A549 (cell line): ENCODE measurements at regions not wholly inside any gene's neighbourhood (a gene's known extent, or its start where the extent isn't known, plus 50 kb on each side); places are given as distances from the start of the nearest gene placed in this dataset.

Source experiments
- ATAC-seq, 2 experiments: fragments of 200-7000 bp in 1 of 2; fragments of >200 bp in 1 of 2; cut with Nextera tagmentation in 1 of 2; cut with Tn5 transposase in 1 of 2; 3 replicates each; pipeline versions ENCODE4 v1.8.0 to v1.9.1; 2018 to 2020; ENCODE audit warnings: mild to moderate bottlenecking in 1 of 2, moderate library complexity in 1 of 2
- CTCF ChIA-PET: fragments of 300-600 bp; sonication (Branson Sonifier 250); formaldehyde crosslinking; extraction: SDS; loops from one replicate; lab custom pipeline; 2021; ENCODE audit warnings: antibody characterized with exemption, inconsistent platforms; lab: Yijun Ruan, JAX
- POLR2A ChIA-PET: fragments of 350-600 bp; formaldehyde crosslinking; extraction: SDS; loops from one replicate; lab custom pipeline; 2021; ENCODE audit warnings: antibody characterized with exemption, inconsistent platforms; lab: Yijun Ruan, JAX
- DNase-seq, 2 experiments: peaks; one replicate each; pipeline versions ENCODE4 v3.0.0 to v3.0.0-alpha.2; 2011 to 2016; ENCODE audit warnings: low read depth in 1 of 2, low spot score in 1 of 2
- FAIRE-seq: peaks from 2 replicates; lab custom pipeline; 2011; peaks lifted over from hg19 to GRCh38; lab: Jason Lieb, UNC
- H3K27ac ChIP-seq, 2 experiments: fragments of >200 bp; sonication (Bioruptor Twin); formaldehyde crosslinking; 3 replicates each; pipeline ENCODE4 v1.5.1; 2016 to 2017
- H3K4me1 ChIP-seq: fragments of >200 bp; sonication (Bioruptor Twin); formaldehyde crosslinking; 3 replicates; pipeline ENCODE4 v1.6.1; 2016
- H3K4me2 ChIP-seq: fragments of >200 bp; sonication (Bioruptor Twin); formaldehyde crosslinking; 3 replicates; pipeline ENCODE4 v1.6.1; 2016
- H3K4me3 ChIP-seq: fragments of >200 bp; sonication (Bioruptor Twin); formaldehyde crosslinking; 3 replicates; pipeline ENCODE4 v1.5.1; 2016
- H3K9me3 ChIP-seq: fragments of >200 bp; sonication (Bioruptor Twin); formaldehyde crosslinking; 3 replicates; pipeline ENCODE4 v1.6.1; 2016
- CBX2 ChIP-seq: fragments of 200-600 bp; sonication (generic); IDR thresholded peaks from 2 replicates; pipeline ENCODE4 v1.6.1; 2016; ENCODE audit warnings: low read depth, mild to moderate bottlenecking, borderline replicate concordance
- CBX8 ChIP-seq: fragments of 200-600 bp; sonication (generic); IDR thresholded peaks from 2 replicates; pipeline ENCODE4 v1.6.1; 2016
- CHD4 ChIP-seq: fragments of 200-600 bp; sonication (generic); IDR thresholded peaks from 2 replicates; pipeline ENCODE4 v1.6.1; 2016; ENCODE audit warnings: antibody characterized with exemption, mild to moderate bottlenecking, borderline replicate concordance
- EHMT2 ChIP-seq: fragments of 200-600 bp; sonication (generic); IDR thresholded peaks from 2 replicates; pipeline ENCODE4 v1.6.1; 2016; ENCODE audit warnings: antibody characterized with exemption, low read depth, mild to moderate bottlenecking, moderate library complexity
- FOXS1 ChIP-seq: fragments of 250-450 bp; sonication (Bioruptor Pico); IDR thresholded peaks from 2 replicates; pipeline ENCODE4 v1.5.0; 2020; ENCODE audit warnings: mild to moderate bottlenecking, moderate library complexity
- GATA3 ChIP-seq: IDR thresholded peaks from 2 replicates; pipeline ENCODE4 v1.6.1; 2012; ENCODE audit warnings: borderline replicate concordance
- HOXB13 ChIP-seq: fragments of 250-450 bp; sonication (Bioruptor Pico); IDR thresholded peaks from 2 replicates; pipeline ENCODE4 v1.5.0; 2020; ENCODE audit warnings: low read depth, mild to moderate bottlenecking, moderate library complexity
- HOXB5 ChIP-seq: fragments of 250-450 bp; sonication (Bioruptor Pico); IDR thresholded peaks from 2 replicates; pipeline ENCODE4 v1.5.0; 2020; ENCODE audit warnings: mild to moderate bottlenecking, moderate library complexity
- JUN ChIP-seq, 2 experiments: fragments of >200 bp; sonication (Bioruptor Twin); formaldehyde crosslinking; IDR thresholded peaks; 2 replicates in 1 of 2; 3 replicates in 1 of 2; pipeline ENCODE4 v1.6.1; 2016 to 2017
- JUNB ChIP-seq: fragments of >200 bp; sonication (Bioruptor Twin); formaldehyde crosslinking; IDR thresholded peaks from 2 replicates; pipeline ENCODE4 v1.6.1; 2016
- MAZ ChIP-seq: fragments of 150-350 bp; IDR thresholded peaks from 2 replicates; pipeline ENCODE4 v1.6.1; 2014; ENCODE audit warnings: antibody characterized with exemption, low read depth, low read length, borderline replicate concordance
- NFE2L2 ChIP-seq: fragments of 150-350 bp; conservative IDR thresholded peaks from 2 replicates; pipeline ENCODE4 v1.6.1; 2014; ENCODE audit warnings: low read length
- POLR2A ChIP-seq: IDR thresholded peaks from 2 replicates; pipeline ENCODE4 v1.6.1; 2012; ENCODE audit warnings: mild to moderate bottlenecking, low read length
- RAD21 ChIP-seq, 2 experiments: fragments of >200 bp in 1 of 2; sonication (Bioruptor Twin) in 1 of 2; formaldehyde crosslinking in 1 of 2; IDR thresholded peaks in 1 of 2; conservative IDR thresholded peaks in 1 of 2; 2 replicates in 1 of 2; 3 replicates in 1 of 2; pipeline ENCODE4 v1.6.1; 2012 to 2018; ENCODE audit warnings: inconsistent platforms in 1 of 2
- SMC3 ChIP-seq: fragments of >200 bp; sonication (Bioruptor Twin); formaldehyde crosslinking; IDR thresholded peaks from 3 replicates; pipeline ENCODE4 v1.6.1; 2018; ENCODE audit warnings: inconsistent platforms
- TFCP2L1 ChIP-seq: fragments of 250-450 bp; sonication (Bioruptor Pico); IDR thresholded peaks from 2 replicates; pipeline ENCODE4 v1.5.0; 2021; ENCODE audit warnings: mild to moderate bottlenecking
- ZSCAN20 ChIP-seq: fragments of 250-450 bp; sonication (Bioruptor Pico); IDR thresholded peaks from 2 replicates; pipeline ENCODE4 v1.8.0; 2022; ENCODE audit warnings: mild to moderate bottlenecking, moderate library complexity
- WGBS: methylation state at CpG from one replicate; pipeline ENCODE4 v1.1.6; 2017; ENCODE audit errors: missing lambda C conversion rate; 5-methylcytosine and 5-hydroxymethylcytosine counted together
- TF ChIP-seq, protein P1 (sequence below): IDR thresholded peaks from 2 replicates; pipeline ENCODE4 v1.6.1; 2012; ENCODE audit warnings: low read depth, borderline replicate concordance
- TF ChIP-seq, protein P2 (sequence below): fragments of 150-350 bp; IDR thresholded peaks from 2 replicates; pipeline ENCODE4 v1.6.1; 2014; ENCODE audit warnings: low read depth, mild to moderate bottlenecking, low read length
- TF ChIP-seq, protein P3 (sequence below): fragments of >200 bp; sonication (Bioruptor Twin); formaldehyde crosslinking; IDR thresholded peaks from 2 replicates; pipeline ENCODE4 v1.6.1; 2016
- TF ChIP-seq, protein P4 (sequence below): fragments of >200 bp; sonication (Bioruptor Twin); formaldehyde crosslinking; IDR thresholded peaks from 3 replicates; pipeline ENCODE4 v1.5.1; 2016

DNA sequence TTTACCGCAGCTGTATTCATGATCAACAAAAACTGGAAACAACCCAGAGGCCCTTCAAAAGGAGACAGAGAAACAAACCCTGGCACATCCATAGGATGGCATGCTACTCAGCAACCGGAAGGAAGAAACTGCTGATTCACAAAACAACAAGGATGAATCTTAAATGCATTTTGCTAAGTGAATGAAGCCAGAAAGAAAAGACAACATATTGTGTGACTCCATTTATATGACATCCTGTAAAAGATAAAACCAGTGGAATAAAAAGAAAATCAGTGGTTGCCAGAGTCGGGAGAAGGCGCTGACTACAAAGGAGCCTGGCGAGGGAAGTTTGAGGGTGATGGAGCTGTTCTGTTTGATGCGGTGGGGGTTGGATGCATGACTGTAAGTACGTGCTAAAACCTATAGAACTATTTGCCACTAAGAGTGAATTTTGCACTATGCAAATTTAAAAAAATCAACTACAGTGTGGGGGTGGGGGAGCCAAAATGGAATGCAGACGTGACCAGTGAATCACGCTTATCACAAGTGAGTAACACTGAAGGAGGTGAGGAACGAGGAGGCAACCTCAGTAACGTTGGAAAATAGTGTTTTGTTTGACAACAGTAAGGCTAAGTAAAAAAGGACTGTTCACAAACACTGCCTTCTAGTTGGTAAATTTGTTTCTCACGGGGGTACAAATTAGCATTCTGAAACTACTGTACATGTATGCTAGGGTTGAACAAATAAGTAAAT, 108.9 kb downstream of the INHBB start:
- POLR2A ChIA-PET, result no interaction called here
- H3K4me2 ChIP-seq, result no peak overlapping the region
- no peak for FAIRE-seq

DNA sequence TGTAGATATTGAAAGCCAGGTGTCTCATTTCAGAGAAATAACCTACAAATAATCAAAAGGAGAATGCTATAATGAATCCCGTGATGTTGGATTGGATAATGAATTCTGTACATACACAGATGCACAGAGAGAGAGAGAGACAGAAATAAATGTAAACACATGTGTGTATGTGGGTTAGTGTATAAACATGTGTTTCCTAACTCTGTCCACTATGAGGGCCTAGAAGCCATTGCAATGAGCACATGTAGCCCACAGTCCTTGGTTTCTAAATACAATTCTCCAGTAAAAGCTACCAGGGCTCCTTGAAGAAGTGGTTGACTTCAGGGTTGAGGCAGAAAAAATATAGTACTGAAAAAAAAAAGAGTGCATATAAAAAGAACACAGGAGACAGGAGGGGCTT, 109.5 kb downstream of the INHBB start:
- FAIRE-seq, result no peak
- TF ChIP-seq POLR2A, result no peak
- no peak for TF ChIP-seq HOXB13 (CRISPR knock-in tag)
- TF ChIP-seq, protein P1, sequence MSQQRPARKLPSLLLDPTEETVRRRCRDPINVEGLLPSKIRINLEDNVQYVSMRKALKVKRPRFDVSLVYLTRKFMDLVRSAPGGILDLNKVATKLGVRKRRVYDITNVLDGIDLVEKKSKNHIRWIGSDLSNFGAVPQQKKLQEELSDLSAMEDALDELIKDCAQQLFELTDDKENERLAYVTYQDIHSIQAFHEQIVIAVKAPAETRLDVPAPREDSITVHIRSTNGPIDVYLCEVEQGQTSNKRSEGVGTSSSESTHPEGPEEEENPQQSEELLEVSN, result no peak
- TF ChIP-seq, protein P2, sequence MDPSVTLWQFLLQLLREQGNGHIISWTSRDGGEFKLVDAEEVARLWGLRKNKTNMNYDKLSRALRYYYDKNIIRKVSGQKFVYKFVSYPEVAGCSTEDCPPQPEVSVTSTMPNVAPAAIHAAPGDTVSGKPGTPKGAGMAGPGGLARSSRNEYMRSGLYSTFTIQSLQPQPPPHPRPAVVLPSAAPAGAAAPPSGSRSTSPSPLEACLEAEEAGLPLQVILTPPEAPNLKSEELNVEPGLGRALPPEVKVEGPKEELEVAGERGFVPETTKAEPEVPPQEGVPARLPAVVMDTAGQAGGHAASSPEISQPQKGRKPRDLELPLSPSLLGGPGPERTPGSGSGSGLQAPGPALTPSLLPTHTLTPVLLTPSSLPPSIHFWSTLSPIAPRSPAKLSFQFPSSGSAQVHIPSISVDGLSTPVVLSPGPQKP, result no peak
- TF ChIP-seq TFCP2L1 (CRISPR knock-in tag), result no peak
- no peak for TF ChIP-seq MAZ
- TF ChIP-seq, protein P3, sequence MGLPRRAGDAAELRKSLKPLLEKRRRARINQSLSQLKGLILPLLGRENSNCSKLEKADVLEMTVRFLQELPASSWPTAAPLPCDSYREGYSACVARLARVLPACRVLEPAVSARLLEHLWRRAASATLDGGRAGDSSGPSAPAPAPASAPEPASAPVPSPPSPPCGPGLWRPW, result no peak
- no peak for TF ChIP-seq GATA3
- ATAC-seq, result no peak
- CTCF ChIA-PET, result no interaction called here
- no peak for DNase-seq
- Histone ChIP-seq H3K4me2 (no peak overlapping the region), H3K4me1 (peaks cover 14% of the 10 kb centered on the region; the same call in 2 of the 3 replicates), H3K27ac (no peak overlapping the region), H3K4me3 (no peak overlapping the region), H3K9me3 (peaks cover 5% of the 10 kb centered on the region; the same call in 2 of the 3 replicates)
- POLR2A ChIA-PET, result no interaction called here
- WGBS, result 89% methylated on average over 1 of the region's 1 CpG

More for the DNA sequence above, 108.9 kb downstream of the INHBB start:
- H3K27ac ChIP-seq, result no peak overlapping the region
- CTCF ChIA-PET, result interaction anchor here (0.8 kb wide), 1 partner anchor 51 kb away, joined by 3 read pairs; no protein-coding TSS in a partner anchor
- no peak overlapping the region for H3K4me3 ChIP-seq
- peaks cover 5% of the 10 kb centered on the region; the same call in 2 of the 3 replicates for H3K9me3 ChIP-seq
- ATAC-seq (no peak), DNase-seq (no peak)
- peaks cover 14% of the 10 kb centered on the region; the same call in 2 of the 3 replicates for H3K4me1 ChIP-seq
- WGBS, result 82% methylated on average over 12 of the region's 12 CpGs
- TF ChIP-seq NFE2L2 (no peak), FOXS1 (CRISPR knock-in tag) (no peak), CBX2 (no peak), CBX8 (no peak), ZSCAN20 (no peak), EHMT2 (no peak), JUNB (no peak)
- TF ChIP-seq, all 56 proteins: peak for 0

DNA sequence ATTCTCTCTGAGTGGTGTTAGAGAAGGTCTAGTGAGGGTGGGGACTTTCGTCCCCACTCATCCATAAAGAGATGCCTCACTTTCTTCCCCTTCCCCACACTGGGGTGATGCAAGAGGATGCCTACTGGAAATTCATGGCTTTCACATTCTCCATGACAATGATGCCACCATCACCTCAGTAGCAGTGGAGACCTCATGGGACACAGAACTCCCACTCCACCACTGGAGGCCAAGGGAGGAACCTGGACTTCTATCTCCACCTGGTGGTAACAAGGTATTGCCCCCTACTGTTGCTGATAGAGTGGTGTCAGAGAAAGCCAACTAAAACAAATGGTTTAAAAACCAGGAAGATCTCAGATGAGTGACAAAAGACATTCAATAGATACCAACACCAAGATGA, 110.9 kb downstream of the INHBB start:
- Histone ChIP-seq H3K4me1 (peaks cover 14% of the 10 kb centered on the region; the same call in 2 of the 3 replicates), H3K9me3 (peaks cover 5% of the 10 kb centered on the region; the same call in 2 of the 3 replicates), H3K4me2 (no peak overlapping the region), H3K4me3 (no peak overlapping the region)
- ATAC-seq (peak in 1 of 2 experiments; percentile 72; a peak in 2 of 6 replicates), DNase-seq (peak in 1 of 2 experiments; percentile 29), FAIRE-seq (no peak)
- 67% methylated on average over 1 of the region's 1 CpG for WGBS
- CTCF ChIA-PET, result interaction anchor here (1.2 kb wide), 2 partner anchors 10 to 20 kb away, joined by 3 read pairs; no protein-coding TSS in a partner anchor
- no peak for TF ChIP-seq CHD4
- TF ChIP-seq JUN (IDR thresholded peaks at IDR 0.05), result no peak
- TF ChIP-seq, protein P4, sequence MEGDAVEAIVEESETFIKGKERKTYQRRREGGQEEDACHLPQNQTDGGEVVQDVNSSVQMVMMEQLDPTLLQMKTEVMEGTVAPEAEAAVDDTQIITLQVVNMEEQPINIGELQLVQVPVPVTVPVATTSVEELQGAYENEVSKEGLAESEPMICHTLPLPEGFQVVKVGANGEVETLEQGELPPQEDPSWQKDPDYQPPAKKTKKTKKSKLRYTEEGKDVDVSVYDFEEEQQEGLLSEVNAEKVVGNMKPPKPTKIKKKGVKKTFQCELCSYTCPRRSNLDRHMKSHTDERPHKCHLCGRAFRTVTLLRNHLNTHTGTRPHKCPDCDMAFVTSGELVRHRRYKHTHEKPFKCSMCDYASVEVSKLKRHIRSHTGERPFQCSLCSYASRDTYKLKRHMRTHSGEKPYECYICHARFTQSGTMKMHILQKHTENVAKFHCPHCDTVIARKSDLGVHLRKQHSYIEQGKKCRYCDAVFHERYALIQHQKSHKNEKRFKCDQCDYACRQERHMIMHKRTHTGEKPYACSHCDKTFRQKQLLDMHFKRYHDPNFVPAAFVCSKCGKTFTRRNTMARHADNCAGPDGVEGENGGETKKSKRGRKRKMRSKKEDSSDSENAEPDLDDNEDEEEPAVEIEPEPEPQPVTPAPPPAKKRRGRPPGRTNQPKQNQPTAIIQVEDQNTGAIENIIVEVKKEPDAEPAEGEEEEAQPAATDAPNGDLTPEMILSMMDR, result peak; percentile 20; the same call in 1 of the 3 replicates
- TF ChIP-seq SMC3, result peak; percentile 40
- TF ChIP-seq RAD21 (conservative IDR thresholded peaks at IDR 0.05 in 1 of 2, IDR thresholded peaks at IDR 0.05 in 1 of 2), result peak; percentile 38 to 63; a peak in 2 of 5 replicates
- TF ChIP-seq HOXB5, result no peak
- TF ChIP-seq, all 56 proteins: peak for 3
- H3K27ac ChIP-seq, result no peak overlapping the region
- POLR2A ChIA-PET, result no interaction called here
